ENCODE measurements at regions not wholly inside any gene's neighbourhood (a gene's known extent, or its start where the extent isn't known, plus 50 kb on each side); places are given as distances from the start of the nearest gene placed in this dataset.

DNA sequence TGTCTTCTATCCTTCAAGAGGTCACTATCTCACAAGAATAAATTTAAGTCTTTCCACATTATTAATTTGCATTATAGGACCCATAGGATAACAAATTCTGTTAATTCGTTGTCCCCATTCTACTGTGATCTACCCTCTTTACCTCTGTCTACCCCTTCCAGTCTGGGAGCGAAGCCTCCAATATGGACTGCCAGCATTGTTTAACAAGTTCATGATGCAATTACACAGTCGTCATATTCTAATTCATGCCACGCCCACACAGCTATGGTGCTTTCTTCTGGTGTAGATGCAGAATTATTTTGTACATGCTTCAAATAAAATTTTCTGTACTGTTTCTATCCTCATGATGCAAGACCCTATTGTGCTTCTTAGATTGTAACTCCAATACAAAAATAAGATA, 178.3 kb upstream of the PALMD start:
- TF ChIP-seq ZNF565 (CRISPR knock-in tag; conservative IDR thresholded peaks at IDR 0.05; ENCODE audit: low read depth) (no peak), RARB (CRISPR knock-in tag; IDR thresholded peaks at IDR 0.05) (no peak), ZFP3 (CRISPR knock-in tag; IDR thresholded peaks at IDR 0.05) (no peak), ISL1 (CRISPR knock-in tag; IDR thresholded peaks at IDR 0.05) (no peak), BACH2 (CRISPR knock-in tag; IDR thresholded peaks at IDR 0.05; ENCODE audit: borderline replicate concordance) (no peak), POU6F1 (CRISPR knock-in tag; IDR thresholded peaks at IDR 0.05; ENCODE audit: borderline replicate concordance, low read depth) (no peak), ZNF8 (CRISPR knock-in tag; IDR thresholded peaks at IDR 0.05) (no peak), ZC3H10 (CRISPR knock-in tag; IDR thresholded peaks at IDR 0.05) (no peak)
- TF ChIP-seq, protein P1, sequence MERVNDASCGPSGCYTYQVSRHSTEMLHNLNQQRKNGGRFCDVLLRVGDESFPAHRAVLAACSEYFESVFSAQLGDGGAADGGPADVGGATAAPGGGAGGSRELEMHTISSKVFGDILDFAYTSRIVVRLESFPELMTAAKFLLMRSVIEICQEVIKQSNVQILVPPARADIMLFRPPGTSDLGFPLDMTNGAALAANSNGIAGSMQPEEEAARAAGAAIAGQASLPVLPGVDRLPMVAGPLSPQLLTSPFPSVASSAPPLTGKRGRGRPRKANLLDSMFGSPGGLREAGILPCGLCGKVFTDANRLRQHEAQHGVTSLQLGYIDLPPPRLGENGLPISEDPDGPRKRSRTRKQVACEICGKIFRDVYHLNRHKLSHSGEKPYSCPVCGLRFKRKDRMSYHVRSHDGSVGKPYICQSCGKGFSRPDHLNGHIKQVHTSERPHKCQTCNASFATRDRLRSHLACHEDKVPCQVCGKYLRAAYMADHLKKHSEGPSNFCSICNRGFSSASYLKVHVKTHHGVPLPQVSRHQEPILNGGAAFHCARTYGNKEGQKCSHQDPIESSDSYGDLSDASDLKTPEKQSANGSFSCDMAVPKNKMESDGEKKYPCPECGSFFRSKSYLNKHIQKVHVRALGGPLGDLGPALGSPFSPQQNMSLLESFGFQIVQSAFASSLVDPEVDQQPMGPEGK (CRISPR knock-in tag; IDR thresholded peaks at IDR 0.05; ENCODE audit: borderline replicate concordance) = no peak
- TF ChIP-seq, protein P2, sequence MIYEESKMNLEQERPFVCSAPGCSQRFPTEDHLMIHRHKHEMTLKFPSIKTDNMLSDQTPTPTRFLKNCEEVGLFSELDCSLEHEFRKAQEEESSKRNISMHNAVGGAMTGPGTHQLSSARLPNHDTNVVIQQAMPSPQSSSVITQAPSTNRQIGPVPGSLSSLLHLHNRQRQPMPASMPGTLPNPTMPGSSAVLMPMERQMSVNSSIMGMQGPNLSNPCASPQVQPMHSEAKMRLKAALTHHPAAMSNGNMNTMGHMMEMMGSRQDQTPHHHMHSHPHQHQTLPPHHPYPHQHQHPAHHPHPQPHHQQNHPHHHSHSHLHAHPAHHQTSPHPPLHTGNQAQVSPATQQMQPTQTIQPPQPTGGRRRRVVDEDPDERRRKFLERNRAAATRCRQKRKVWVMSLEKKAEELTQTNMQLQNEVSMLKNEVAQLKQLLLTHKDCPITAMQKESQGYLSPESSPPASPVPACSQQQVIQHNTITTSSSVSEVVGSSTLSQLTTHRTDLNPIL (CRISPR knock-in tag; IDR thresholded peaks at IDR 0.05; ENCODE audit: low read depth) = no peak

All from SK-N-SH treated with all-trans-retinoic acid at 6 μM for 48 hours (cell line).